MM.1S (cell line): ENCODE measurements at regions not wholly inside any gene's neighbourhood (a gene's known extent, or its start where the extent isn't known, plus 50 kb on each side); places are given as distances from the start of the nearest gene placed in this dataset.

Experiments used
- CTCF ChIP-seq: fragments of 300-600 bp; sonication (generic); IDR thresholded peaks from 2 replicates; pipeline ENCODE4 v1.5.1; 2016; ENCODE audit warnings: antibody characterized with exemption, low read length, mixed read lengths
- EZH2 ChIP-seq: fragments of 300-600 bp; sonication (generic); optimal IDR thresholded peaks from 2 replicates; pipeline ENCODE3; 2017; ENCODE audit warnings: low read depth, mild to moderate bottlenecking, antibody characterized with exemption, low read length, mixed read lengths

GRCh38 chr5:125554355-125554754, 807.9 kb upstream of the ZNF608 start:
- TF ChIP-seq CTCF, result no peak
- no peak for TF ChIP-seq EZH2
